GM20431 (cell line): ENCODE measurements at regions not wholly inside any gene's neighbourhood (a gene's known extent, or its start where the extent isn't known, plus 50 kb on each side); places are given as distances from the start of the nearest gene placed in this dataset.

Source experiments
- in situ Hi-C: fragments of 300-500 bp; cut with MseI, MboI; formaldehyde crosslinking; loops from one replicate; pipeline ENCODE4 v1.15.0; 2020; ENCODE audit warnings: low sequenced_read_pairs; ENCODE audit not compliant: unreplicated experiment

DNA sequence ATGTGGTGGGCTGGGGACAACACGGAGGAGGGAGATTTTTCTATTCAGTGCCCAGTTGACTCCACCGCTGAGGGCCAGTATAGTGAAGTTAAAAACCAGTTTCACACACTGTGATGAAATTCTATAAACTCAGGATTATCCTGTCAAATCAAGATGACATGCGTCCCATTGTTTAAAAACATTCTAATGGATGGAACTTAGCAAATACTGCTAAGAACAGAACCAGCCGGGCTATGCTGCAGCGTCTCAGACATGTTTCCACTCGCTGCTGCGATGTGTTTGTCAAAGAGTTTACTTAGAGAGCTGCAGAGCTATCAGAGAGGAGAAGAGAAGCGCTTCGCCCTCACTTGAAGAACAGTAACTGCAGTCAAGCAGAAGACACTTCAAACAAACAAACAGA, 212.6 kb upstream of the FOXQ1 start:
- in situ Hi-C loops, result no loop called here

DNA sequence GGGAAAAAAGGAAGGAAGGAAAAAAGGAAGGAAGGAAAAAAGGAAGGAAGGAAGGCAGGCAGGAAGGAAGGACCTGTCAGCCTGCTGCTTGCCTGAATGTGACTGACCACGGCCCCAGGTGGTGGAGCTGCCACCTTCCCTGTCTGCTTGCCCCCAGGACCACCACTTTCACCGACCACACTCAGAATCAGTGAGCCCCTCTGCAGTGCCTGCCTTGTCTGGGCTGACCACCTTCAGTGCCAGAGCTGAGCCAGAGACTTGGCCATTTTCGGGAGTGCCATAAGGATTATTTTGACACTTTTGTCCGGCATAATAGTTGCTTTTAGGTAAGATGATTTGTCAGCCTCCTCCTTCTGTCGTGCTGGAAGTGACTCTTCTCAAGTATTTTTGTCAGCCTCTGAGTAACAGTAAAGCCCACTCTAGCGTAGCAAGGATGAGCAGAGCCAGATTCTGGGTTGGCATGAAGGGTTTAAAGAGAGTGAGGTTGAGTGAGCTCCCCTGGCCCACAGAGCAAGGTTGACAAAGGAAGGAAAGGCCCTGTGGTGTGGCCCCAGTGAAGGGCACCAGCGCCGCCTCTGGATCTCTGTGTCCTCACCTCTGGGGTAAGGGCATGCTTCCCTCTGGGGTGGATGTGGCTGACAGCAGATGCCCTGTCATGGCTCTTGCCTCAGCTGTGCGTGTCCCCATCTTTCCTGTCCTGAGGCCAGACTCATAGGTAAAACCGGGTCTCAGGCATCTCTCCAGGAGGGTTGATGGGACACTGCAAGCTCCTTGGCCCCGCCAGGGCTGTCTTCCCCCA, 214.7 kb upstream of the FOXQ1 start:
- in situ Hi-C loops, result no loop called here

DNA sequence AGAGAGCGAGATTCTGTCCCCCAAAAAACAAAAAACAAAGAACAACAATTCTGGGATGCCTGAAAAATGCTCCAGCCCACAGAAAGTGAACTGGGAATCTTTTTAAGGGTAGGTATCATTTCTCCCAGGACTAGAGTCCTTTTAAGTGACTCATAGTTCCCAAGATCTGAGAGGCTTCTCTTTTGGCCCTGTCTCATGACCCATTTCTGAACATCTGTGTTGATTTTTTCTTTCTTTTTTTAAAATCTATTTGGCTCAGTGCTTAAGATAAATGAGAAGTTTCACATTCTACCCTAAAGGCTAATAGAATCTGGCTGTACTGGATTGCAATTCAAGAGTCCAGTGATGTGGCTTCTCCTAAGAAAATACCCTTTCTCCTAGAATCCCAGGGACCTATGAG, 217.6 kb upstream of the FOXQ1 start:
- in situ Hi-C loops, result no loop called here

DNA sequence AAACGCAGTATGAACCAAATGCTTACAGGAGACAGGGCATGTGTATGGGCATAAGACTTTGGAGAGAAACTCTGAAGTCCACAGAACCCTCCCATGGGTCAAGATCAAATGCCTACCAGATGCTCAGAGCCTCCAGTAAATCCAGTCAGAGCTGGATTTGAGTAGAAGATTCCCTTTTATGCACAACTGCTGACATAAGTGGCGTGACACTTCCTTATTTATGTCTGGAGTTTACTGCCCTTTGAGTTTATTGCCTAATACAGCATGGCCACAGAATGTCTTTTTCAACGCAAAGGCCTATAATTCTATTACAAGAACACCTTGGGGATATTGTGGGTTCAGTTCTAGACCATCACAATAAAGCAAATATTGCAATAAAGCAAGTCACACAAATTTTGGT, 220.0 kb upstream of the FOXQ1 start:
- in situ Hi-C loops, result no loop called here

DNA sequence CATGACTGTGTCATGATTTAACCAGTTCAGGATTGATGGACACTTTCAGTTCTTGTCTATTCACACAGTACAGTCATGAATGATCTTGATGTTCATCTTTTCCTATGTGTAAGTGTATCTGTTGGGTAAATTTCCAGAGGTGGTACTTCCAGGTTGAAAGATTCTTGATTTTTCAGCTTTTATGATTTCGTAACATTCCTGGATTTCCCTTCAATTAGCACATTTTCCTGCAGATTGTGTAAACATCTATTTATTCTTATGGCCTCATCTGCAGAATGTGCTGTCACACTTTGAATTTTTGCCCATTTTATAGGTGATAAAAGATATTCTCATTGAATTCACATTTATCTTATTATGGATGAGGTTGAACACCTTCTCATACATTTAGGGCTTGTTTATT, 222.0 kb upstream of the FOXQ1 start:
- in situ Hi-C loops, result no loop called here

DNA sequence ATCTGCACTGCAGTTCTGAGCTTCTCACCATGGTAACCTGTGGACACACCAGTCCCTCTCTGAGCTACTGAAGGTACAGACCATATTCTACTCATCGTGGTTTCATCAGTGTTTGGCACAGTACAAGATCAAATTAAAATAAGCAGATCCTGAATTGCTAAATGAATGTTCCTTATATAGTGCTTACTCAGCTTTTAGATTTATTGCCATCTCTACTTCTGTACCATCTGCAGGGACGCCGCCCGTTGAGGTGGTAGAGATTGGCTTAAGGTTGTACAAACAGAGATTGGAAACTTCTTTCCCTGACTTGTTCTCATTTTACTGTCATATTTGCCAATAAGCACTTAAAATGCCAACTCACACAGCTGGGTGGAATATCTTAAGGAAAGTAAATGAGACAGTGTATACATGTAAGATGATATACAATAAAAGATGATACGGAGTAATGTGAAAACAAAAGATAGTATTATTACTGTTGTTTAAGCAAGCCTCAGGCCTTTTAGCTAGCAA, 223.4 kb upstream of the FOXQ1 start:
- in situ Hi-C loops, result no loop called here

DNA sequence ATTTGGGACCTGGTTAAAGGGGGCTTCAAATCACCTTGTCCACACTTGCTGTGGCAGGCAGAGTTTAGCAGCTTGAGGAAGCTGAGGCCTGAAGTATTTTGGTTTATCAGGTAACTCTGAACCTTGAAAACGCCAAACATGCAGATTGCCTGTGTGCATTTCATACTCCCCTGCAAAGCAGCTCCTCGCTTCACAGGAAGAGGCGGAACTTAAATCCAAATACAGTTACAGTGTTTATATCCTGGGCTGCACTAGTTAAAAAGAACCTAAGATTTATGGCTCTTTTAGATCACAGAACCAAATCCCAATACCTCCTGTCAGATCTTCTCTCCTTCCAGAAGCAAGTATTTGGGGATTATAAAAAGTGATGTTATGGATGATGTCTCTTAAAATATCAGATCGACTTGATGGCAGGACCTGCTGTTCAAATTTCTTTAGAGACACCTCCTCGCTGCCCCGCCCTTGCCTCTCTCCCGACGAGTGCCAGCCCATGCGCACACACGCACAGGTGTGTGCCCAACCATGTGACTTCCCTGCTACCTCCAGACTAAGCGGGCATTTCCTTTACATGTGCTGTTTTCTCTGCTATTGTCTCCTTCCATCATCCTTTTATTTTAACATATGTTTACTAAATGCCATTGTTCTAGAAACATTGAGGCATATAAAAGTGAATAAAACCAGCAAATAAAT, 224.6 kb upstream of the FOXQ1 start:
- in situ Hi-C loops, result no loop called here

DNA sequence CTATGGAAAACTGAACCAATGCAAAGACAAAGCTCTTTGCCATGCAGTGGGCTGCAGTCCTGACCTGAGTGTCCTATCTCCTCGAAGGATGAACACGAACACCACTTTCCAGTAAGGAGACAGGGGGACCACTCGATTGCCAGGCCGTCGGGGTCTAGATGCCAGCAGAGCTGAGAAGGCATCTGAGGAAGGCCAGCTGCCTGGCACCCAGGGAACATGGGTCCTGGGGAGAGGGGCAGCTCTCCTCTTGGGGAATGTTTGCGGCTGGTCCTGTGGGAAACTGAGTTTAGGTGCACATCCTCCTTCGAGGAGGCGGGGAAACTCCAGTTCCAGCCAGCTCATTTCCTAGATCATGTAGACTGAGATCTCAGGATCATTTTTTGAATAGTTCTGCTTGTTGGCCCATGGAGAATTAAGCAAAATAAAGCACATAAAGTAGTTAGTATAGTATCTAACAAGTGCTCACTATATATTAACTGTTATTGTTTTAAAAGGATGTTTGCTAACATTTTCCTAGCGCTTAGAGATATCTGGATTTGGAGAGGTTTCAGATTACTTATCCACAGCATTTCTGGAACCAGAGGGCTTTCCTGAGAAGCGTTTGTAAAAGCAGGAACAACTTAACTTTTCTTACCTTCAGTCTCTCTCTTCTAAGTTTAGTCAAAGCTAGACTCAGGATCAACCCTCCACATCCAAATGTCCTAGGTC, 225.3 kb upstream of the FOXQ1 start:
- in situ Hi-C loops, result no loop called here

DNA sequence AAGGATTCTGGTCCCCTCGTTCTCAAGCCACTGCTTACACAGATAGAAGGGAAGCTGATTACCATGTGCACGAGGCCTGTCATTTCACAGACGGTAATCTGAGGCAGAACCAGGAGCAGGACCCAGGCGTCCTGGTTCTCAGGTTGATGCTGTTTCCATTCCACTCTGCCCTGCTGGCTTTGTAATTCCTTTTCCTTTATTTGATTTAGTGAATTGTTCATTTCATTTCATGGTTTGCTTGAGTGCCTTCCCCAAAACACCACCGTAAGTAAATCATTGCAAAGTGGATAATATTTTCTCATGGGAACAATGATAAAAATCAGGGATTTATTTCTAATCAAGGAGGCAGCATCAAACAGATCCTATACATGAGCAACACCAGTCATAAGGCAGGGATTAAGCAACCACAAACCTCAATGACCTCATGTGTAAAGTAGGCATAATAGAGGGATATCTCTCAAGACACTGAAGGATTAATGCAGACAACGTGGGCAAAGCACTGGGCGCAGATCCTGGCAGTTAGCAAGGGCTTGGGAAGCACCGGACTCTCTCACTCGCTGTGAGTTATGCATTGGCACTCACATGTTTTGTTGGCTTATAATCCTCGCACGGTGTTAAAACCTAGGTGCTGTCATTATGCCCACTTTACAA, 229.5 kb upstream of the FOXQ1 start:
- in situ Hi-C loops, result no loop called here

DNA sequence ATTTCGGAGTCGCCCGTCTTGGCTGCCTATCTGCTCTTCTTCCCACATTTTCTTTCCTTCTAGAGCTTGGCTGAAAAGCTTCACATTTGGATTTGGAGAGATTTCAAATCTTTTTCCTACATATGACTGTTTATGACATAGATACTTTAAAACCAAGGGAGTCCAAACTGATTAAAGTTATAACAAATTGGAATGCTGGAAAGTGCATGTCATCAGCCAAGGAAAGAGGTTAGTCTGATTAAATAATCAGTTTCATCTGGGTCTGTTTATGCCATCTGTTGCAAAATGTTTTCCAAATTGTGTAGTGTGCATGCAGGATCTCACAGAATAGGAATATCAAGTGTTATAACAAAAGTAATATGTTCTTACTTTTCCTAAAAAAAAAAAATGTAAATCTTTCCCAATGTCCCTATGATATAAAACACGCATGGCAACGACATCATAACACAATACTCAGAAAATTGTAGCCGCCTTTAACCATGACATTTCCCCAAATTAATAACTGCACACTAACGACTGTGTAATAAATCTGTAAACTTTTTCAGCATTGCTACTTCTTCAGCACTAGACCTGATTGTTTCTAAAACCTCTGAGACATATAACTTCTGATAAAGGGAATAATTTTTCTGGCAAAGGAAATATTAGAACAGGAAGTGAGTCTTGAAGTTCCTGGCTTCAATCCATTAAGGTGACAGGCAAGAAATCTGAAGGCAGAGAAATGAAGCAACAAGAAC, 230.2 kb upstream of the FOXQ1 start:
- in situ Hi-C loops, result no loop called here

DNA sequence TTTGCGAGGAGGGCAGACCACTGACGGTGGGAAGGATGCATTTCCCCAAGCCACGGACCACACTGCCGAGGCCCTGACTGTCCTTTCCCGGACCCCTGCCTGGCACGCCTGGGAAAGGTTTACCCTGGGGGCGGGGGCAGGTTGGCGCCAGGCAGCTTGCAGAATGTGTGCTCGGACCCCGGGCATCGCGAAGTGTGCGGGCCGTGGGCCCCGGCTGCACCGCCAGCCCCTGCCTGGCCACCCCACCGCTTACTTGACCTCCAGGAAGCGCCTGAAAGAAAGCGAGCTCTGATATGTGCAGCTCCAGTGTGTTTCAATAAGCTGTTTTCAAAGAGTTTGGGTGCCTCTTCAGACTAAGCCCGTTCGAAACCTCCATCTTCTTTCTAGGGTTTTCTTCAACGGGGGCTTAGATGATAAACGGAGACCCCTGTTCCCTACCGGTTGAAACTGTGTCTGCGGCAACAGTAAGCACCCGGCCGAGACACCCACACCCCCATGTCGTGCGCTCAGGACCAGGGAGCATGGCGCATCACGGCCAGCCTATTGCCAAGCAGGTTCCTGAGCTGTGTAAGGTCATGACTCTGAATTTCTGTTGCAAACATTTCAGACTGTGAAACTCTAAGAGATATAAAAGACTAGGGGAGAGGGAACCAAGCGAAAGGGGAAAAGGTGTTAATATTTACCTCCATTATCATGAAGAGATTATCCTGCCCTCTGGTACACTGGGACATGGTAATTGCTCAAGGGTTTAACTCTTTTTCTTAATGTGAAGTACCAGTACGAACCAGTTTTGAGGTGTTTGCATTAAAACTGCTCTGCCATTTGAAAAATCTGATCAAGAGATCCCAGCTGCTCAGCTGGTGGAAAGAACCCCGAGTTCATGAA, 231.2 kb upstream of the FOXQ1 start:
- in situ Hi-C loops, result no loop called here

DNA sequence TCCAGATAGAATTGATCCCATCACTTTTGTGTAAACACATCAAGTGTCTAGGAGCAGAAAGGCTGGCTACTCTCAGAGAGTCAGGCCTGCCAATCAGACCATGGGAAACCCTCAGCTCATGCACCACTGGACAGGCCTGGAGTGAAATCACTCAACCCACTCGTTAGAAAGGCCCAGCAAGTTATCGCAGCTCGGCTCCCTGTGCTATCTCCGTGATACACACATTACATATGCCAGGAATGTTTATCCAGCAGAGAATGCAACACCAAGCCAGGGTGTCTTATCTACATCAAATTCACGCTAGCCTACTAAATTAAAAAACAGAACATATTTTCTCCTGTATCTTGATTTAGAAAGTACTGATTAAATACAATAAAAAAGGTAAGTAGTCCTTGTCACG, 232.4 kb upstream of the FOXQ1 start:
- in situ Hi-C loops, result no loop called here

DNA sequence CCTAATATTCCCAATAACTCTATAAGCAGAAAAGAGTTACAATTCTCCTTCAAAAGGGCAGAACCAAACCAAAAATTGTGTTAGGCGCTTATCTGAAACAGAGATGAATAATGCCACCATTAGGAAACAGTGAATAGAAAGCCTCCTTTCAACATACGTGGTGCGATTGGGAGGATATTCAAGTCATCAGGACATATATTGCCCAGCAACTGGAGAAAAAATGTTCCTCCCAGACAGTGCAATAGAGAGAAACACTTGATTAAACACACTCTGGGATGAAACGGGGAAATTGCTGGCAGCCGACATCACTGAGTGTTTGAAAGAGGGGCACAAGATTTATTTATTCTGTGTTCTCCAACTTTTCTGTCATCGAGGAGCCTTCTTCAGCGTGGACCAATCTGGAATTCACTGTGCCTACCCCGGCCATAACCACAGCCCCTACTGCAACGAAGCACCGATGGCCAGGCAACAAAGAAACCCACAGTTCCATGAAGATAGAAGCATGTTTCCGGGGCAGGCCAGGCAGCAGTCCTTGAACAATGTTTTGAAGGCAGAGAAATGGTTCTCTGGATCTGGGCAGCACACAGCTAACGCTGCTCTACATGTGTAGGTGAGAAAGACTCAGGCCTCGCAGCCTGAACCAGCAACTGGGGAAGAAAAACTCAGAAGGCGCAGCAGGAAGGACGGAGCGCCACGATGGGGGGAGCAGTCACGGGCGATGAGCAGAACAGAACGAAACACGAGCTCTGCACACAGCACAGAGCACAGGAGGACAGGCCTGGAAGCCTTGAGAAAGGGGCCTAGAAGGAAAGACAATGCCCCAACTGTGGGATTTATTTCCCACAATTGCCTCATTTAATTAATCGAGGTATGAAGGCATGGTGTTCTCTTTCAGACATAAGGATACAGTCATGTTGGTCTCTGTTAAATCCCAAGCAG, 234.2 kb upstream of the FOXQ1 start:
- in situ Hi-C loops, result no loop called here

DNA sequence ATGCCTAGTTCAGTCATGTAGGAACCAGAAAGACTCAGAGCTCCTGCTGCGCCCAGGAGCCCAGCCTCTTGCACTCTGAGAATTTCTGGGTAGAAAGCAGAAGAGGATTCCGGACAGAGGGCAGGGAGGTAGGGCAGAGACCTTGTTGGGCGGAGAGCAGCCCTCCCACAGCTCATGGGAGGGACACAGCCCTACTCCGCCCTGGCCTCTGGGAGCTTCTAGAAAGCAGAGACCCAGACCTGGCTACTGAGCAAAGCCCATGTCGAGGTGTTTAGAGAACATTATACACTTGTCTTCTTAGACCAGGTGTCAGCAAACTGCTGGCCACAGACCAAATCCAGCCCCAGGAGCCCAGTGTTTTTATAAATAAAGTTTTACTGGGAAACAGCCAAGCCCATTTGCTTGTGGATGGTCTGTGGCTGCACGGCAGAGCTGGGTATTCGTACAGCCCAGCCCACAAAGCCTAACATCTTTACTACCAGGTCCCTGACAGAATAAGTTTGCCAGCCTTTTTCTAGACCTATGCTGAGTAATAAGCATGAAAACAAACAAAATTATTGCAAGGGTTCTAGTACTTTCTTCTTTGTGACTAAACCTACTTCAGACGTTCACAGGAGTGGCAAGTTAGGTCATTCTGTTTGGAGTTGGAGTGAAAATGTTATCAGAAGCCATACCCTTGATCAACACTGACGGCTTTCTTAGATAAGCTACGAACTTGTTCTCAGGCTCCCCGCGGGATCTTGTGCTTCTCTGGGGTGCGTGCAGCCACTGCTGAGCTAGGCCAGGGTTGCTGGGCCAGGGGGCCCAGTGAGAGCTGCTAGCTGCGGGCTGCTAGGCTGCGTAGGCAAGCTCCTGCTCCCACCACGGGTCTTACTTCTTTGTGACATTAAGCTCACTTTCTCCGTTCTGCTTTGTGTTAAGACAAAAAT, 235.1 kb upstream of the FOXQ1 start:
- in situ Hi-C loops, result no loop called here

DNA sequence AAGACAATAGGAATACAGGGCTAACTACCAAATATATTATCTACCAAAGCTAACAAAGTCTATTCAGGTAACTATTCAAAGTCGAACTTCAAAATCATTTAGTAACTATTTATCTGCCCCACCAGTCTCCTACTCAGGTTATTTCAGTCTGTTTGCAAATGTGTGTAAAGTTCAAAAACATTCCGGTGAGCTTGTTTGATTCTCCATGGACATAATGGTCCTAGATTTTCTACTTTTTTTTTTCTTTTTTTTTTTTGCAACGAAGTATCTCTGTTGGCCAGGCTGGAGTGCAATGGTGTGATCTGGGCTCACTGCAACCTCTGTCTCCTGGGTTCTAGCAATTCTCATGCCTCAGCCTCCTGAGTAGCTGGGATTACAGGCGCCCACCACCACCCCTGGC, 236.0 kb upstream of the FOXQ1 start:
- in situ Hi-C loops, result no loop called here

DNA sequence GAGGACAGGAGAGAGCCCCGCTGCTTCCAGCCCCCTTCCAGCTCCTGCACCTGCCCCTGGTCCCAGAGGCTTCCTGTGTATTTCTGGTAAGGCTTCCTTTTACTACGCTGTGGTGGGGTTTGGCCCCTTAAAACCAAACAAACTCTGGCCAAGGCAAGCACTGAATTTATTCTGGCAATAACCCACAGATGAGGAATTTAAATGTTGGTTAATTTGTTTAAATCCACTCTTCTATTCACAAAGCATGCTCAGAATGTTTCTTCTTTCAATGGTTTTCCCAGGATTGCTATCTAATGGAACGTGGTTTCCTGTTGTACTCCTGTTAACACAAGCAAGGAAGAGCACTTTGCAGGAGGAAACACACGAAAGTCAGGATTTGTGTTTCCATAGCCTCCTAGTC, 236.5 kb upstream of the FOXQ1 start:
- in situ Hi-C loops, result no loop called here

DNA sequence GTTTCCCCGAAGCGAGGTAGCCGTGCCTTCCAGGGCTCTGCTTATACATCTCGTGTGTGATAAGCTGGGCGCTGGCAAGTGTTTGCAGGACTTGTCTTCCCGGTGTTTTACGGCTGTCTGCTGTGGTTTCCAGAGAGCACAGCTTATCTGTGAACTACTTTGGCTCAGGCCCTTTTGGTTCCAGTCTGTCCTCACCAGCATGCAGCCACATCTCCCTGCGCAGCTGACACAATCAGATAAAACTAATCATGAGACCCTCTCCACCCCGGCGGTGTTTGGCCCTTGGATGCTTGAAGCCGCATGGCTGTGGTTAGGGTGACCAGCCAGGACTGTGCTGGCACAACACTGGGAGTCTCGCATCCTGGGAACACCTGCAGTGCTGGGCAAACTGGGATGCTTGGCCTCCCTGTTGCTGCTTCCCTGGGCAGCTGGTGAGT, 241.8 kb upstream of the FOXQ1 start:
- in situ Hi-C loops, result no loop called here
